MCF 10A (cell line): ENCODE measurements at regions not wholly inside any gene's neighbourhood (a gene's known extent, or its start where the extent isn't known, plus 50 kb on each side); places are given as distances from the start of the nearest gene placed in this dataset.

Experiments used
- BruUV-seq: library from RNA; stranded (reverse); fragments of 400-500 nt; replicated peaks from 2 replicates; lab custom pipeline; 2021; lab: Mats Ljungman, UMichigan
- CTCF ChIA-PET: fragments of 300-600 bp; sonication (Branson Sonifier 250); formaldehyde crosslinking; extraction: SDS; loops from one replicate; lab custom pipeline; 2021; ENCODE audit warnings: antibody characterized with exemption, inconsistent platforms; lab: Yijun Ruan, JAX
- POLR2A ChIA-PET: fragments of 300-600, 350-650 bp; sonication (Branson Sonifier 250); formaldehyde crosslinking; extraction: SDS; loops from one replicate; lab custom pipeline; 2020; ENCODE audit warnings: antibody characterized with exemption, inconsistent platforms; lab: Yijun Ruan, JAX
- DNase-seq: peaks from one replicate; pipeline ENCODE4 v3.0.0-alpha.2; 2018; ENCODE audit not compliant: unreplicated experiment
- H3K27ac Mint-ChIP-seq: one replicate; pipeline ENCODE4 v1.8.0; 2022; ENCODE audit warnings: mild to moderate bottlenecking, low read depth, mixed read lengths; ENCODE audit not compliant: unreplicated experiment
- H3K27me3 Mint-ChIP-seq: one replicate; pipeline ENCODE4 v1.8.0; 2022; ENCODE audit warnings: mixed read lengths; ENCODE audit not compliant: insufficient read depth, unreplicated experiment
- H3K36me3 Mint-ChIP-seq: one replicate; pipeline ENCODE4 v1.8.0; 2022; ENCODE audit warnings: mild to moderate bottlenecking, moderate library complexity, mixed read lengths; ENCODE audit not compliant: insufficient read depth, unreplicated experiment
- H3K4me1 Mint-ChIP-seq: one replicate; pipeline ENCODE4 v1.8.0; 2022; ENCODE audit warnings: mixed read lengths; ENCODE audit not compliant: insufficient read depth, unreplicated experiment
- H3K4me3 Mint-ChIP-seq: one replicate; pipeline ENCODE4 v1.8.0; 2022; ENCODE audit warnings: mild to moderate bottlenecking, moderate library complexity, mixed read lengths; ENCODE audit not compliant: unreplicated experiment
- H3K9me3 Mint-ChIP-seq: one replicate; pipeline ENCODE4 v1.8.0; 2022; ENCODE audit warnings: mixed read lengths; ENCODE audit not compliant: unreplicated experiment
- CTCF ChIP-seq: fragments of 200-600 bp; IDR thresholded peaks from one replicate; pipeline ENCODE4 v1.8.0; 2022; ENCODE audit warnings: antibody characterized with exemption, mild to moderate bottlenecking; ENCODE audit not compliant: unreplicated experiment
- intact Hi-C: fragments of 100-400 bp; cut with micrococcal nuclease; formaldehyde crosslinking; loops from 2 replicates; pipeline ENCODE4 v1.14.1; 2022

- H3K27ac Mint-ChIP-seq = no peak overlapping the region
- H3K4me3 Mint-ChIP-seq = no peak overlapping the region
- ChIA-PET CTCF (interaction anchor here (0.5 to 0.7 kb wide), 4 partner anchors 13 to 1903 kb away, joined by 3 to 4 read pairs (median 4); no protein-coding TSS in a partner anchor), POLR2A (no interaction called here)
- no peak for DNase-seq
- TF ChIP-seq CTCF = no peak
- no TSS peak for BruUV-seq
- no peaks in the 10 kb centered on the region for H3K27me3 Mint-ChIP-seq
- intact Hi-C loops = no loop called here
- no peaks in the 10 kb centered on the region for H3K36me3 Mint-ChIP-seq
- H3K9me3 Mint-ChIP-seq = peaks cover 11% of the 10 kb centered on the region
- no peaks in the 10 kb centered on the region for H3K4me1 Mint-ChIP-seq
These were observed 163.6 kb downstream of the FGF9 start for GRCh38 chr13:21834521-21834920.

- ChIA-PET POLR2A (no interaction called here), CTCF (no interaction called here)
- BruUV-seq = no TSS peak
- no peak overlapping the region for H3K4me3 Mint-ChIP-seq
- intact Hi-C loops = no loop called here
- no peaks in the 10 kb centered on the region for H3K27me3 Mint-ChIP-seq
- no peak for DNase-seq
- no peak overlapping the region for H3K27ac Mint-ChIP-seq
- peaks cover 11% of the 10 kb centered on the region for H3K9me3 Mint-ChIP-seq
- no peak for TF ChIP-seq CTCF
- no peaks in the 10 kb centered on the region for H3K4me1 Mint-ChIP-seq
- H3K36me3 Mint-ChIP-seq = no peaks in the 10 kb centered on the region
These were observed 166.4 kb downstream of the FGF9 start for GRCh38 chr13:21837288-21837687.

- no peaks in the 10 kb centered on the region for H3K36me3 Mint-ChIP-seq
- POLR2A ChIA-PET = no interaction called here
- intact Hi-C loops = no loop called here
- CTCF ChIA-PET = no interaction called here
- H3K27me3 Mint-ChIP-seq = no peaks in the 10 kb centered on the region
- no peak for TF ChIP-seq CTCF
- peaks cover 8% of the 10 kb centered on the region for H3K9me3 Mint-ChIP-seq
- no peaks in the 10 kb centered on the region for H3K4me1 Mint-ChIP-seq
- no TSS peak for BruUV-seq
- H3K4me3 Mint-ChIP-seq = no peak overlapping the region
- no peak for DNase-seq
- H3K27ac Mint-ChIP-seq = no peak overlapping the region
These were observed 167.1 kb downstream of the FGF9 start for GRCh38 chr13:21837841-21838551.

- Mint-ChIP-seq H3K9me3 (no peaks in the 10 kb centered on the region), H3K27ac (no peak overlapping the region), H3K4me1 (no peaks in the 10 kb centered on the region), H3K36me3 (no peaks in the 10 kb centered on the region), H3K27me3 (no peaks in the 10 kb centered on the region), H3K4me3 (no peak overlapping the region)
- ChIA-PET CTCF (interaction anchor here (0.6 kb wide), 1 partner anchor 27 kb away, joined by 3 read pairs; no protein-coding TSS in a partner anchor), POLR2A (no interaction called here)
- no peak for TF ChIP-seq CTCF
- intact Hi-C loops = loop anchor here (10.0 kb wide), 1 partner anchor 908 kb away; no protein-coding TSS in a partner anchor
- BruUV-seq = no TSS peak
- no peak for DNase-seq
These were observed 175.7 kb downstream of the FGF9 start for GRCh38 chr13:21846605-21847004.
